ENCODE measurements at regions not wholly inside any gene's neighbourhood (a gene's known extent, or its start where the extent isn't known, plus 50 kb on each side); places are given as distances from the start of the nearest gene placed in this dataset.

- no peaks in the 10 kb centered on the region for H3K36me3 ChIP-seq
- no peaks in the 10 kb centered on the region for H3K4me1 ChIP-seq
- no peaks in the 10 kb centered on the region for H3K27me3 ChIP-seq
- TF ChIP-seq EP300 (IDR thresholded peaks at IDR 0.05; ENCODE audit: low read depth) (no peak), POLR2A (IDR thresholded peaks at IDR 0.05) (no peak), POLR2AphosphoS5 (IDR thresholded peaks at IDR 0.05) (no peak), CTCF (IDR thresholded peaks at IDR 0.05) (no peak)
- 85% methylated on average over 5 of the region's 5 CpGs; no CpG with 5 or more reads in 1 of the 2 donors for WGBS, 2 donors (ENCODE audit: low coverage in 1 of 2)
- H3K9me3 ChIP-seq, result no peaks in the 10 kb centered on the region
- in situ Hi-C loops (cut with MboI; ENCODE audit: low pct_ligation_motif_present in 1 of 4, low pct_unique_long_range_greater_than_20kb in 1 of 4, low sequenced_read_pairs in 3 of 4), result no loop called here
- intact Hi-C loops (cut with DNase I; ENCODE audit: low total_unique reads), result no loop called here
- H3K4me3 ChIP-seq, result no peak overlapping the region
- H3K27ac ChIP-seq, result no peak overlapping the region
- DNase-seq, result no peak
Measured at GRCh38 chr15:29454506-29454905, 184.9 kb upstream of the NSMCE3 start.

- TF ChIP-seq POLR2AphosphoS5 (IDR thresholded peaks at IDR 0.05) (no peak), POLR2A (IDR thresholded peaks at IDR 0.05) (no peak), EP300 (IDR thresholded peaks at IDR 0.05; ENCODE audit: low read depth) (no peak), CTCF (IDR thresholded peaks at IDR 0.05) (no peak)
- Histone ChIP-seq H3K27ac (no peak overlapping the region), H3K4me1 (no peaks in the 10 kb centered on the region), H3K27me3 (no peaks in the 10 kb centered on the region), H3K4me3 (no peak overlapping the region), H3K36me3 (no peaks in the 10 kb centered on the region), H3K9me3 (no peaks in the 10 kb centered on the region)
- intact Hi-C loops (cut with DNase I; ENCODE audit: low total_unique reads), result no loop called here
- 50 to 60% methylated on average over 9 to 16 of the region's 16 CpGs for WGBS, 2 donors (ENCODE audit: low coverage in 1 of 2)
- in situ Hi-C loops (cut with MboI; ENCODE audit: low pct_ligation_motif_present in 1 of 4, low pct_unique_long_range_greater_than_20kb in 1 of 4, low sequenced_read_pairs in 3 of 4), result no loop called here
- DNase-seq, result no peak
Measured at GRCh38 chr15:29452881-29453731, 183.5 kb upstream of the NSMCE3 start.

- in situ Hi-C loops (cut with MboI; ENCODE audit: low pct_ligation_motif_present in 1 of 4, low pct_unique_long_range_greater_than_20kb in 1 of 4, low sequenced_read_pairs in 3 of 4) (no loop called here), intact Hi-C loops (cut with DNase I; ENCODE audit: low total_unique reads) (no loop called here)
- WGBS, 2 donors (ENCODE audit: low coverage in 1 of 2), result 71% methylated on average over 18 of the region's 18 CpGs; no CpG with 5 or more reads in 1 of the 2 donors
- no peaks in the 10 kb centered on the region for H3K4me1 ChIP-seq
- no peak for DNase-seq
- no peak overlapping the region for H3K4me3 ChIP-seq
- TF ChIP-seq EP300 (IDR thresholded peaks at IDR 0.05; ENCODE audit: low read depth) (no peak), POLR2AphosphoS5 (IDR thresholded peaks at IDR 0.05) (no peak), CTCF (IDR thresholded peaks at IDR 0.05) (no peak), POLR2A (IDR thresholded peaks at IDR 0.05) (no peak)
- no peak overlapping the region for H3K27ac ChIP-seq
- H3K9me3 ChIP-seq, result no peaks in the 10 kb centered on the region
- H3K27me3 ChIP-seq, result no peaks in the 10 kb centered on the region
- H3K36me3 ChIP-seq, result no peaks in the 10 kb centered on the region
Measured at GRCh38 chr15:29451201-29451781, 181.7 kb upstream of the NSMCE3 start.

GRCh38 chr15:29449136-29449535 is 179.5 kb upstream of the NSMCE3 start:
- no peak overlapping the region for H3K27ac ChIP-seq
- 44 to 90% methylated on average over 1 to 2 of the region's 2 CpGs for WGBS, 2 donors (ENCODE audit: low coverage in 1 of 2)
- no peaks in the 10 kb centered on the region for H3K9me3 ChIP-seq
- in situ Hi-C loops (cut with MboI; ENCODE audit: low pct_ligation_motif_present in 1 of 4, low pct_unique_long_range_greater_than_20kb in 1 of 4, low sequenced_read_pairs in 3 of 4), result no loop called here
- no peak overlapping the region for H3K4me3 ChIP-seq
- intact Hi-C loops (cut with DNase I; ENCODE audit: low total_unique reads), result loop anchor here (5.0 kb wide), 1 partner anchor 83 kb away; no protein-coding TSS in a partner anchor
- H3K36me3 ChIP-seq, result no peaks in the 10 kb centered on the region
- H3K27me3 ChIP-seq, result no peaks in the 10 kb centered on the region
- no peak for DNase-seq
- H3K4me1 ChIP-seq, result no peaks in the 10 kb centered on the region
- no peak for TF ChIP-seq POLR2A (IDR thresholded peaks at IDR 0.05)
- no peak for TF ChIP-seq POLR2AphosphoS5 (IDR thresholded peaks at IDR 0.05)
- TF ChIP-seq CTCF (IDR thresholded peaks at IDR 0.05), result no peak
- no peak for TF ChIP-seq EP300 (IDR thresholded peaks at IDR 0.05; ENCODE audit: low read depth)
